GM12878 (cell line): ENCODE measurements at regions not wholly inside any gene's neighbourhood (a gene's known extent, or its start where the extent isn't known, plus 50 kb on each side); places are given as distances from the start of the nearest gene placed in this dataset.

ENCODE experiments used
- ATAC-seq: fragments of 200-7000 bp; cut with Tn5 transposase; 3 replicates; pipeline ENCODE4 v1.9.1; 2020; ENCODE audit warnings: mild to moderate bottlenecking, moderate library complexity
- BruUV-seq: library from RNA; stranded (reverse); fragments of 400-500 nt; replicated peaks from 2 replicates; lab custom pipeline; 2021; lab: Mats Ljungman, UMichigan
- CTCF ChIA-PET: fragments of 300-600 bp; sonication (Branson Sonifier 250); formaldehyde crosslinking; extraction: SDS; loops from one replicate; lab custom pipeline; 2021; ENCODE audit warnings: inconsistent platforms; lab: Yijun Ruan, JAX
- POLR2A ChIA-PET: fragments of 350-600 bp; formaldehyde crosslinking; extraction: SDS; loops from one replicate; lab custom pipeline; 2021; ENCODE audit warnings: inconsistent platforms; lab: Charles Lee
- RAD21 ChIA-PET: fragments of 300-600 bp; sonication (Branson Sonifier 250); formaldehyde crosslinking; loops from one replicate; lab custom pipeline; 2023; ENCODE audit warnings: antibody characterized with exemption; ENCODE audit not compliant: unreplicated experiment; lab: Charles Lee
- SMC1A ChIA-PET: fragments of 300-600 bp; sonication (Branson Sonifier 250); formaldehyde crosslinking; loops from one replicate; lab custom pipeline; 2023; ENCODE audit not compliant: unreplicated experiment, uncharacterized antibody; lab: Charles Lee
- DNase-seq: peaks from one replicate; pipeline ENCODE4 v3.0.0-alpha.2; 2011; ENCODE audit warnings: low read depth, low spot score
- FAIRE-seq: peaks from 3 replicates; lab custom pipeline; 2011; peaks lifted over from hg19 to GRCh38; lab: Jason Lieb, UNC
- H2AFZ ChIP-seq: 2 replicates; pipeline ENCODE4 v1.6.0; 2011; ENCODE audit warnings: low read depth, low read length, control low read depth; ENCODE audit not compliant: control insufficient read depth
- H3K27ac ChIP-seq: 2 replicates; pipeline ENCODE4 v1.5.1; 2011; ENCODE audit warnings: control low read depth; ENCODE audit not compliant: control insufficient read depth, insufficient read depth
- H3K27me3 ChIP-seq, 2 experiments: replicated peaks in 1 of 2; 2 replicates each; pipeline versions ENCODE4 v1.6.0 to v1.6.1; 2011; ENCODE audit warnings: low read length in 1 of 2; ENCODE audit not compliant: control insufficient read depth in 2 of 2, insufficient read depth in 2 of 2
- H3K36me3 ChIP-seq, 2 experiments: 2 replicates each; pipeline ENCODE4 v1.5.1; 2011; ENCODE audit warnings: low read length in 1 of 2; ENCODE audit not compliant: control insufficient read depth in 2 of 2, insufficient read depth in 2 of 2
- H3K4me1 ChIP-seq: 2 replicates; pipeline ENCODE4 v1.6.1; 2011; ENCODE audit warnings: mild to moderate bottlenecking, low read length, moderate library complexity, mixed read lengths; ENCODE audit not compliant: control insufficient read depth, insufficient read depth
- H3K4me2 ChIP-seq: 2 replicates; pipeline ENCODE4 v1.6.0; 2011; ENCODE audit warnings: control low read depth; ENCODE audit not compliant: control insufficient read depth, insufficient read depth
- H3K4me3 ChIP-seq: fragments of 200-600 bp; sonication (generic); 2 replicates; pipeline ENCODE4 v1.5.1; 2016
- H3K79me2 ChIP-seq: 2 replicates; pipeline ENCODE4 v1.6.0; 2011; ENCODE audit warnings: low read length; ENCODE audit not compliant: control insufficient read depth, insufficient read depth
- H3K9ac ChIP-seq: 2 replicates; pipeline ENCODE4 v1.8.0; 2011; ENCODE audit warnings: low read length, control low read depth, mixed read lengths; ENCODE audit not compliant: control insufficient read depth, insufficient read depth
- H3K9me3 ChIP-seq: replicated peaks from 3 replicates; pipeline ENCODE4 v1.5.1; 2011; ENCODE audit warnings: mild to moderate bottlenecking, low read length; ENCODE audit not compliant: control insufficient read depth, insufficient read depth
- H4K20me1 ChIP-seq: 2 replicates; pipeline ENCODE4 v1.6.0; 2011; ENCODE audit not compliant: control insufficient read depth, insufficient read depth
- BCLAF1 ChIP-seq: fragments of 450-650 bp; IDR thresholded peaks from 2 replicates; pipeline ENCODE4 v1.6.1; 2017; ENCODE audit warnings: antibody characterized with exemption, mild to moderate bottlenecking, moderate library complexity
- FOXM1 ChIP-seq: IDR thresholded peaks from 2 replicates; pipeline ENCODE4 v1.6.1; 2012; ENCODE audit warnings: low read depth, mild to moderate bottlenecking, inconsistent platforms, low read length, moderate library complexity
- IRF3 ChIP-seq: fragments of 450-650 bp; IDR thresholded peaks from 2 replicates; pipeline ENCODE4 v1.6.1; 2014; ENCODE audit warnings: mild to moderate bottlenecking
- PAX5 ChIP-seq: IDR thresholded peaks from 2 replicates; pipeline ENCODE4 v1.6.1; 2011; ENCODE audit warnings: low read depth, low read length, borderline replicate concordance
- POLR2AphosphoS2 ChIP-seq: IDR thresholded peaks from 2 replicates; pipeline ENCODE4 v1.6.1; 2011; ENCODE audit warnings: low read depth, mild to moderate bottlenecking, low read length, improper control_type of control experiment, moderate library complexity
- POLR2AphosphoS5 ChIP-seq: IDR thresholded peaks from 2 replicates; pipeline ENCODE4 v1.6.1; 2011; ENCODE audit warnings: mild to moderate bottlenecking, low read length, inconsistent platforms
- RAD51 ChIP-seq: fragments of 450-650 bp; IDR thresholded peaks from 2 replicates; pipeline ENCODE4 v1.6.1; 2016; ENCODE audit warnings: moderate library complexity, mild to moderate bottlenecking, inconsistent platforms
- SIX5 ChIP-seq: IDR thresholded peaks from 2 replicates; pipeline ENCODE4 v1.6.1; 2011; ENCODE audit warnings: mild to moderate bottlenecking, low read depth, low read length, moderate library complexity; ENCODE audit not compliant: severe bottlenecking
- SKIL ChIP-seq: fragments of 450-650 bp; IDR thresholded peaks from 2 replicates; pipeline ENCODE4 v1.6.1; 2017; ENCODE audit warnings: mild to moderate bottlenecking, low read depth, inconsistent platforms; ENCODE audit not compliant: poor library complexity, severe bottlenecking
- SMAD5 ChIP-seq: IDR thresholded peaks from 2 replicates; pipeline ENCODE4 v1.6.1; 2016; ENCODE audit warnings: antibody characterized with exemption, low read depth
- SMC3 ChIP-seq: IDR thresholded peaks from 2 replicates; pipeline ENCODE4 v1.6.1; 2011; ENCODE audit warnings: low read length, improper control_type of control experiment, borderline replicate concordance
- SPI1 ChIP-seq: IDR thresholded peaks from 2 replicates; pipeline ENCODE4 v1.6.1; 2011; ENCODE audit warnings: low read depth, mild to moderate bottlenecking, low read length, moderate library complexity, borderline replicate concordance; ENCODE audit not compliant: insufficient read depth
- STAT1 ChIP-seq: fragments of 450-650 bp; conservative IDR thresholded peaks from 2 replicates; pipeline ENCODE4 v1.6.1; 2014; ENCODE audit warnings: antibody characterized with exemption, mild to moderate bottlenecking
- STAT3 ChIP-seq: IDR thresholded peaks from 2 replicates; pipeline ENCODE4 v1.6.1; 2011; ENCODE audit warnings: low read depth, low read length, improper control_type of control experiment
- TBL1XR1 ChIP-seq: IDR thresholded peaks from 2 replicates; pipeline ENCODE4 v1.6.1; 2012; ENCODE audit warnings: low read depth, low read length, improper control_type of control experiment
- WGBS: methylation state at CpG from one replicate; pipeline ENCODE4 v1.1.6; 2016; ENCODE audit warnings: low lambda C conversion rate; ENCODE audit not compliant: insufficient replicate concordance, insufficient coverage; ENCODE audit errors: missing lambda C conversion rate; 5-methylcytosine and 5-hydroxymethylcytosine counted together
- in situ Hi-C: fragments of 300-500 bp; cut with MboI; formaldehyde crosslinking; loops from 9 replicates; pipeline ENCODE4 v1.14.3; 2018; ENCODE audit warnings: mixed read lengths
- intact Hi-C: fragments of 100-400 bp; cut with micrococcal nuclease; formaldehyde crosslinking; loops from one replicate; pipeline ENCODE4 v1.14.2; 2022; ENCODE audit not compliant: unreplicated experiment
- TF ChIP-seq, protein P1 (sequence below): fragments of 450-650 bp; formaldehyde crosslinking; IDR thresholded peaks from 2 replicates; pipeline ENCODE4 v1.5.0; 2022; ENCODE audit warnings: mild to moderate bottlenecking, missing genetic modification characterization

- POLR2A ChIA-PET: no interaction called here
These were observed 759.2 kb upstream of the MGAT4C start for GRCh38 chr12:87015352-87015751.

More at GRCh38 chr12:87015352-87015751, 759.2 kb upstream of the MGAT4C start:
- CTCF ChIA-PET: no interaction called here
- H3K4me3 ChIP-seq: no peak overlapping the region
- H3K4me2 ChIP-seq: no peak overlapping the region
- RAD21 ChIA-PET: no interaction called here
- H3K27ac ChIP-seq: no peak overlapping the region
- H3K4me1 ChIP-seq: no peaks in the 10 kb centered on the region
- SMC1A ChIA-PET: no interaction called here
- ATAC-seq (no peak), FAIRE-seq (no peak), DNase-seq (no peak)
- in situ Hi-C loops (no loop called here), intact Hi-C loops (no loop called here)
- no peaks in the 10 kb centered on the region for H3K36me3 ChIP-seq
- WGBS: 3% methylated on average over 3 of the region's 3 CpGs
- TF ChIP-seq SIX5 (no peak), SKIL (no peak), POLR2AphosphoS2 (no peak), SMC3 (no peak), TBL1XR1 (no peak), STAT3 (no peak), RAD51 (no peak), BCLAF1 (no peak), SMAD5 (no peak), POLR2AphosphoS5 (no peak), SPI1 (no peak), IRF3 (no peak), STAT1 (no peak), PAX5 (no peak), FOXM1 (no peak)
- TF ChIP-seq, protein P1, sequence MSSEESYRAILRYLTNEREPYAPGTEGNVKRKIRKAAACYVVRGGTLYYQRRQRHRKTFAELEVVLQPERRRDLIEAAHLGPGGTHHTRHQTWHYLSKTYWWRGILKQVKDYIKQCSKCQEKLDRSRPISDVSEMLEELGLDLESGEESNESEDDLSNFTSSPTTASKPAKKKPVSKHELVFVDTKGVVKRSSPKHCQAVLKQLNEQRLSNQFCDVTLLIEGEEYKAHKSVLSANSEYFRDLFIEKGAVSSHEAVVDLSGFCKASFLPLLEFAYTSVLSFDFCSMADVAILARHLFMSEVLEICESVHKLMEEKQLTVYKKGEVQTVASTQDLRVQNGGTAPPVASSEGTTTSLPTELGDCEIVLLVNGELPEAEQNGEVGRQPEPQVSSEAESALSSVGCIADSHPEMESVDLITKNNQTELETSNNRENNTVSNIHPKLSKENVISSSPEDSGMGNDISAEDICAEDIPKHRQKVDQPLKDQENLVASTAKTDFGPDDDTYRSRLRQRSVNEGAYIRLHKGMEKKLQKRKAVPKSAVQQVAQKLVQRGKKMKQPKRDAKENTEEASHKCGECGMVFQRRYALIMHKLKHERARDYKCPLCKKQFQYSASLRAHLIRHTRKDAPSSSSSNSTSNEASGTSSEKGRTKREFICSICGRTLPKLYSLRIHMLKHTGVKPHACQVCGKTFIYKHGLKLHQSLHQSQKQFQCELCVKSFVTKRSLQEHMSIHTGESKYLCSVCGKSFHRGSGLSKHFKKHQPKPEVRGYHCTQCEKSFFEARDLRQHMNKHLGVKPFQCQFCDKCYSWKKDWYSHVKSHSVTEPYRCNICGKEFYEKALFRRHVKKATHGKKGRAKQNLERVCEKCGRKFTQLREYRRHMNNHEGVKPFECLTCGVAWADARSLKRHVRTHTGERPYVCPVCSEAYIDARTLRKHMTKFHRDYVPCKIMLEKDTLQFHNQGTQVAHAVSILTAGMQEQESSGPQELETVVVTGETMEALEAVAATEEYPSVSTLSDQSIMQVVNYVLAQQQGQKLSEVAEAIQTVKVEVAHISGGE (CRISPR knock-in tag): no peak
- no peaks in the 10 kb centered on the region for H3K9me3 ChIP-seq
- H3K27me3 ChIP-seq: no peaks in the 10 kb centered on the region
- no peaks in the 10 kb centered on the region for H4K20me1 ChIP-seq
- no peak overlapping the region for H3K9ac ChIP-seq
- H2AFZ ChIP-seq: no peak overlapping the region
- no peaks in the 10 kb centered on the region for H3K79me2 ChIP-seq
- no TSS peak for BruUV-seq
